ENCODE measurements at regions not wholly inside any gene's neighbourhood (a gene's known extent, or its start where the extent isn't known, plus 50 kb on each side); places are given as distances from the start of the nearest gene placed in this dataset.
A peak's percentile ranks its signal among the peaks of the same experiment; 100 is the strongest.

- no peak for DNase-seq (ENCODE audit: low read depth in 4 of 4, low spot score in 2 of 4)
Observed at GRCh38 chr12:20211541-20211940, 156.8 kb upstream of the PDE3A start.

DNA sequence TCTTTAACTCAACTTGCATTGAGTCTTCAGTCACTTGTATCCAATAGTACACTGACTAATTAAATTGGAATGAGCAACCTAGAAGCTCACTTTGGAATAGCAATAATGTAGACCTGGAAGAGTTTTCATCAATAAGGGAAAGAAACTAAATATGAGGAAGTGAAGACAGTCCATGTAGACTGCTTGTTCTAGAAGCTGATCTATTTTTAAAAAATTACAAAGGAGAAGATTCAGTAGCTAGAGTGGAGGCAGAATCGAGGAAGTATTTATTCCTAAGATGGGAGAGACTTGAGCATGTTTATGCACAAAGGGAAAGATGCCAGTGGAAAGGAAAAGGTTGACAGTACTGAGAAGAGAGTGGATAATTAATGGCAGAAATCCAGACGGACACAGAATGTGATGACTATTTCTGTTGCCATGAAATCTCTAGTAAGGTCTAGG lies 156.3 kb upstream of the PDE3A start:
- DNase-seq (ENCODE audit: low read depth in 4 of 4, low spot score in 2 of 4): no peak

GRCh38 chr12:20212658-20213555 lies 155.4 kb upstream of the PDE3A start:
- peak in 3 of 4 donors; percentile 26 to 37 (median 31) for DNase-seq (ENCODE audit: low read depth in 4 of 4, low spot score in 2 of 4)

DNA sequence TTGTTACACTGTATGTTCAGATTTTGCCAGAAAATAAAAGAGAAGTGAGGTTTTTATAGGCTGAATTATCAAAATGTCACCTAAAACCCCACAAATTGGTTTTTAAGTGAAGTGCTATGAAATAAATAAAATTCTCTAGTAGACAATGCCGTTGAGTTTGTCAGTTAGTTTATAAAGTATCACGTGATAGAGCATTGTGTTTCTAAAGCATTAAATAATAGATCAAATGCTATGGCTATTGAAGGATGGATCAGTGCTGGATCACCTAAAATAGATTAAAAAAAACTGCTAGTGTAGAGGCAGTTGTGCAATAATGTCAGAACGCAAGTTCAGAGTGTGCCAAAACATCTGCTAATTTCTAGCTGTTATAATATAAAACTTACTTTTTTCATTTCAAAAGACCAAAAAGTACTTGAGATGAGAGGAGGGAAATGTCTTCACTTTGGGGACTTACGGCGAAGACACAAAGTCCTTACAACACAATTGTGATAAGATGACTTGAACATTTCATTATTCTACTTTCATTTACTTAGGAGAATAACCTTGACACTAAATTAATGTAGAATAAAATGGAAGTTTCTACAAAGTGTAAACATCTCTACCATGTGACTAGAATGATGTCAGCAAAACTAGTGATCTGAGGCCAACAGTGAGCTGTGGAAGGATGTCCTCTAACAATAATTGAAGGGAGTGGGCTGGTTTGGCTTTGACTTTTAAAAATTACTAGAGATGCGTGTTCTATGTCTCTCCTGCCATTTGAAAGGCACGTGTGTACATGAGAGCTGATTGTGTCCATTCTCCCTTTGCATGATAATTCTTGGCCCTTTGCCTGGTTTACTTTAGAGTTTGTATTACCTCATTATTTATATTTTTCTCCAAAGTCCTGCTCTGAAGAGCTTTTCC lies 154.4 kb upstream of the PDE3A start:
- DNase-seq (ENCODE audit: low read depth in 4 of 4, low spot score in 2 of 4): no peak

DNA sequence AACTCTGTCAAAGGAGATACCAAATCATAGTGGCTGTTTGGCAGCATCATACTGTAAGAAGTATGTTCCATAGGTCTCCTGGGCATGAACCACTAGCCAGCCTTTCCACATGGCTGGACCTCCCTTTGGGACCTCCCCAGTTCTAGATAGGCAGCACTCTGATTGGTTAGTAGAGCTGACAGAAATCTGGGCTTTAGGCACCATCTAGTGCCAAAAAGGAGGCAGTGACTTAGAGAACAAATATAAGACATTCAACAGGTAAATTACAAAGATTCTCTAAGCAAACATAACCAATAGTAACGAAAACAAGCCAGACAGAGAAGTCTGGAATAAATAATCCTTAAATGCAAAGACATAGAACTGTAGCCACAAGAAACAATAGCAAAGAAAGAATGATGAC lies 148.0 kb upstream of the PDE3A start:
- DNase-seq (ENCODE audit: low read depth in 4 of 4, low spot score in 2 of 4): no peak

DNA sequence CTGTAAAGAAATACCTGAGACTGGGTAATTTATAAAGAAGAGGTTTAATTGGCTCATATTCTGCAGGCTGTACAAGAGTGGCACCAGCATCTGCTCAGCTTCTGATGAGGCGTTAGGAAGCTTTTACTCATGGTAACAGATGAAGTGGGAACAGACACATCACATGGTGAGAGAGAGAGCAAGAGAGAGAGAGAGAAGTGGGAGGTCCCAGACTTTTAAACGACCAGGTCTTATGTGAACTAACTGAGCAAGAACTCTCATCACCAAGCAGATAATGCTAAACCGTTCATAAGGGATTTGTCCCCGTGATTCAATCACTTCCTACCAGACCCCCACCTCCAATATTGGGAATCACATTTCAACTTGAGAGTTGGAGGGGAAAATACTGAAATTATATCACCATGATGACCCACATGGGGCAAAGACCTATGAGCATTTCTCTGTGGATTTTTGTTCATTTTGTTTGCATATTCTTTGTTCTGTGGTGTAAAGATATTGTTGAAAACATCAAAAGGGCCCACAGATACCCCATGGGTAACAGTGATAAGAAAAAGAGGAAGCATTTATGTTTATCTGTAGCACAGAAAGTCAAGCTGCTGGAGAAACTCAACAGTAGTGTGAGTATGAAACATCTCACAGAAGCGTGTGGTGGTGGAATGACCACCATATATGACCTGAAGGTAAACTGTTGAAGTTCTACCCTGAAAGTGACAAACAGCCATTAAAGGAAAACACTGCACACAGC lies 135.2 kb upstream of the PDE3A start:
- DNase-seq (ENCODE audit: low read depth in 4 of 4, low spot score in 2 of 4): no peak

DNA sequence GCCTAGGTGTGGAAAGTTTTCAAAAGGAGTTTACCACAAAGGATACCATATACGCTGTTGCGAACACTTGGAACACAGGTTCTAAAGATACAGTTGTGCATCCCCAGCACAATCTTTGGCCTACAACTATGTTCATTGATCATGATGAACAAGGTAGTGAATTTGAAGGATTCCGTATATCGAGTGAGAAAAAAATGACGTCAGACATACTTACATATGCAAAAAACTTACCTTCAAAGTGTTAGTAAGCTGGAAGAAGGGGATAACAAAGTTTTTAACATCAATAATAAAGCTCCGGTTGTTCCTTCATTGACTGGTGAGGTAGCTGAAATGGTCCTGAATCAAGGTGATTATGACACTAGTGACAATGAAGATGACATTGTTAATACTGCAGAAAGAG lies 133.9 kb upstream of the PDE3A start:
- DNase-seq (ENCODE audit: low read depth in 4 of 4, low spot score in 2 of 4): no peak

- DNase-seq (ENCODE audit: low read depth in 4 of 4, low spot score in 2 of 4): no peak
Observed at GRCh38 chr12:20237091-20237490, 131.2 kb upstream of the PDE3A start.

DNA sequence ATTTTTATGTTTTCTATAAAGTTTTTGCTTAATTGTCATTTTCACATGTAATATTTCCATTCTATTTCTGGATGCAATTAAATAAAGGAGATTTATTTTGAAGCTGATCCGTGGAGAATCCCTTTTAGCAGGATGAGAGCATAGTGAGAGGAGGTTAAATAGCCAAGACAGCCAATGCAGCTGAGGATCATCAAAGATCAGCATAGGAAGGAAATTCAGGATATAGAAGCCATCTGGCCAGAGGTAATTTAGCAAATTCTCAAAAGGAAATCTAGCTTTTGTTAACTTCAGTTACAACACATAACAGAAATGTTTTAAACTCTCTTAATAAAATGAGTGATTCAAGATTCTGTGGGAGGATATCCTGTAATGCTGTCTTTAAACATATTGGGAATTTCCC lies 122.8 kb upstream of the PDE3A start:
- DNase-seq (ENCODE audit: low read depth in 4 of 4, low spot score in 2 of 4): no peak

GRCh38 chr12:20248646-20249045 lies 119.7 kb upstream of the PDE3A start:
- no peak for DNase-seq (ENCODE audit: low read depth in 4 of 4, low spot score in 2 of 4)

GRCh38 chr12:20250761-20251160 lies 117.6 kb upstream of the PDE3A start:
- no peak for DNase-seq (ENCODE audit: low read depth in 4 of 4, low spot score in 2 of 4)

GRCh38 chr12:20257311-20257710 lies 111.0 kb upstream of the PDE3A start:
- DNase-seq (ENCODE audit: low read depth in 4 of 4, low spot score in 2 of 4): no peak

DNA sequence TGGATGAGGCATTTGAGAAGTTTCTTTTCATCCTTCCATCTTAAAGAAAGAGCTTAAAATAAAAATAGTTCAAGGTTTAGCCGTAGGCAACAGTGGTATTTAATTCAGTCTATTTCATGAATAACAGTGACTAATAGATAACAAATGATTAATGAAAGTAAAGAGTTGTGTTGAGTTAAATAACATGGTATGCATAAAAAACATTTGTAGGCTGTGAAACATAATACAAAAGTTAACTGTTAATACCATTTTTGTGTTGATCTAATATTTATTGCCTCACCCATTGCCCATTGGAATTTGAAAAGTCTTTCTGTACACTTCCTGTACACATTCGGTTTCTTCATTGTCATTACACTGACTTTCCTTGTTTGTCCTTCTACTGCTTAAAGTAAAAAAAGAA lies 108.6 kb upstream of the PDE3A start:
- DNase-seq (ENCODE audit: low read depth in 4 of 4, low spot score in 2 of 4): no peak

GRCh38 chr12:20260851-20261250 lies 107.5 kb upstream of the PDE3A start:
- DNase-seq (ENCODE audit: low read depth in 4 of 4, low spot score in 2 of 4): no peak

- DNase-seq (ENCODE audit: low read depth in 4 of 4, low spot score in 2 of 4): no peak
Observed at GRCh38 chr12:20262119-20262518, 106.2 kb upstream of the PDE3A start.

- no peak for DNase-seq (ENCODE audit: low read depth in 4 of 4, low spot score in 2 of 4)
Observed at GRCh38 chr12:20264026-20264425, 104.3 kb upstream of the PDE3A start.

DNA sequence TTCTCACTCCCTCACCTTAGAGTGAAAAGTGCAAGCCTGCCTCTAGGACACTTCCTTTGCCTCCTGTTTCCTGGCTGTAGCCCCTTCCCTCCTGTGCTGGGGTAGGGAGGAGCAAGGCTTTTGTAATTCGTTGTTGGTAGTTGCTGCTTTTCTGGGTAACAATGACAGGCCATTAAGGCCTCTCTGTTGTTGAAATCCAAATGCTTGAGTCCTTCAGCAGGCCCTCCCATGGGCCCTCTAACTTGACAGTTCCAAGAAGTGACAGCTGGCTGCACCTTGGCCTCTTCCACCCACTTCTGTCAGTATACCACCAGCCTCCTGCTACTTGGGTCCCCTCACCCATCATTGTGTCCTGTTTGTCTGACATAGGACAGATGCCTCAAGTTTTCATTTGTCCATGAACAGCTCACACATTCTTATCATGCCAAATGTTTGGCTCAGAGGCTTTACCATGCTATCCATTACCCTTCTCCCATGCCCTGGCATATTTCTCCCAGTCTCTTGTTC lies 103.7 kb upstream of the PDE3A start:
- DNase-seq (ENCODE audit: low read depth in 4 of 4, low spot score in 2 of 4): no peak

- DNase-seq (ENCODE audit: low read depth in 4 of 4, low spot score in 2 of 4): no peak
Observed at GRCh38 chr12:20268121-20268732, 100.1 kb upstream of the PDE3A start.

DNA sequence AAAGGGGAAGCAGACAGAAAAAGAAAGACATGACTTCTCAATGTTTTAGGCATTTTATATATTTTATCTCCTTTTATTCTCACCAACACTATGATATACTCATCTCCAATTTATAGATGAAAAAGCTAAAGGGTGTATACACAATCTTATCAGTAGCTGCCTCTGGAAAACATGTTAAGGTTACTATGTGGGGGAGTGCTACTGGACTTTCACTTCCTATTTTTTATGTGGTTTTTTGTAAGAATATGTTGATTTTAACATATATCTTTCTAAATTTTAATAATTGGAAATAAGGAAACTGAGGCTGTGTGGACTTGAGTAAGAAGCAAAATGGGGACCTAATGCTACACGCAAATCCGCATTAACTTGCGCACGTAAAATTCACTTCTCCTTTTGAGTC lies 99.6 kb upstream of the PDE3A start:
- no peak for DNase-seq (ENCODE audit: low read depth in 4 of 4, low spot score in 2 of 4)

- no peak for DNase-seq (ENCODE audit: low read depth in 4 of 4, low spot score in 2 of 4)
Observed at GRCh38 chr12:20269337-20270067, 98.8 kb upstream of the PDE3A start.

Measured in left renal cortex interstitium (tissue), 4 donors.